ENCODE measurements at regions not wholly inside any gene's neighbourhood (a gene's known extent, or its start where the extent isn't known, plus 50 kb on each side); places are given as distances from the start of the nearest gene placed in this dataset.

DNA sequence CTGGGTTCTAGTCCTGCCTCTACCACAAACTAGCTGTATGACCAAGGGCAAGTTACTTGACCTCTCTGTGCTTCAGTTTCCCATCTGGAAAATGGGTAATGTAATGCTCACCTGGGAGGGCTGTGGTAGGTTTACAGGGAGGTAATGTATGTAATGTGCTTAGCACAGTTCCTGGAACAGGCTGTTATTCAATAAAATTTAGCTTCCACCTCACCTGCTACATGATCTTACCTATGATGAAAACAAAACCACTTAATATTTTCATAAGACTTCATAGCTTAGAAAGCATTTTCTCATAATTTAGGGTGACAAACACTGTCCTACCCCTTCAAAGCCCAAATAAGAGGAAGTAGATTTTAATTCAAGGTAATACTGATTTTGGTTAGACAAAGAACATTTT is 530.6 kb downstream of the FUT8 start:
- H3K4me3 ChIP-seq (ENCODE audit: low read length) = no peak overlapping the region
- DNase-seq (ENCODE audit: low read depth) = no peak
- no peak for TF ChIP-seq CTCF (IDR thresholded peaks at IDR 0.05; ENCODE audit: insufficient read depth, low read depth, low read length, missing control alignments)

DNA sequence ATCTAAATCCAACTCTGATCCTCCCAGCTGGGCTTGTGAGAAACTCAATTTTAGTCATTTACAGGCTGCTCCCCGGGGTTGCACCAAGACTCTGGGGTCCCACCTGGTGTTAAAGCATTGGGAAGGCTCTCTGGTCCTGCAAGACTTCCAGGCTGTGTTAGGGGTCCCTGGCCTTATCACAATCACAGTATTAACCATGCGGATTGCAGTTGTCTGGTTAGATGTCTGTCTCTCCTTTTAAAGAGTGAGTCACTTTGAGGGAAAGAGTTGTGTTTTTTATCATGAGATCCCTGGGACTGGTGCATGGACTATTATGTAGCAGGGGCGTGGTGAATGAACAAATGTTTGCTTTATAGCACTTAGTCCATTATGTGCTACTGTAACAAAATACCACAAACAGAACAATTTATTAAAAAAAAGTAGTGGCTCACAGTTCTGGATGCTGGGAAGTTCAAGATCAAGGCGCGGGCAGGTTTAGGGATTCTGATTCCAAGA is 531.4 kb downstream of the FUT8 start:
- H3K4me3 ChIP-seq (ENCODE audit: low read length) = no peak overlapping the region
- no peak for TF ChIP-seq CTCF (IDR thresholded peaks at IDR 0.05; ENCODE audit: insufficient read depth, low read depth, low read length, missing control alignments)
- DNase-seq (ENCODE audit: low read depth) = no peak

- TF ChIP-seq CTCF (IDR thresholded peaks at IDR 0.05; ENCODE audit: insufficient read depth, low read depth, low read length, missing control alignments) = no peak
- no peak for DNase-seq (ENCODE audit: low read depth)
- H3K4me3 ChIP-seq (ENCODE audit: low read length) = no peak overlapping the region
Observed at GRCh38 chr14:65945327-65945726, 532.8 kb downstream of the FUT8 start.

GRCh38 chr14:65946494-65946893 is 534.0 kb downstream of the FUT8 start:
- no peak overlapping the region for H3K4me3 ChIP-seq (ENCODE audit: low read length)
- no peak for TF ChIP-seq CTCF (IDR thresholded peaks at IDR 0.05; ENCODE audit: insufficient read depth, low read depth, low read length, missing control alignments)
- no peak for DNase-seq (ENCODE audit: low read depth)

DNA sequence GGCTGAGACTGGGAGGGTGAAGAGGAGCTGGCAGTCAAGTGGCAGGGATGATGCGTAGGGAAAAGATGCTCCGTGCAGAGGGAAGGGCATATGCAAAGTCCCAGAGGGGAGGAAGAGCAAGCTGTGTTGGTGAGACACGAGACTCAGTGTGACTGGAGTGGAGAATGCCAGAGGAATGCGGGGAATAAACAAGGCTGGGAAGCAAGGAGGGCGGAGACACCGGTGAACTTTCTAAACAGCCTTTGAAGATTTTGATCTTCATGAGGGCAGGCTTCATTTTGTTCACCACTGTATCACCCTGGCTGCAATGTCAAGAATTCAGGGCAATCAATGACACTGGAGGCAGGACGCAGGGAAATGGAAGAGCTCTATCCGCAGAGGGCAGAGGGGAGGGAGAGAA is 535.8 kb downstream of the FUT8 start:
- H3K4me3 ChIP-seq (ENCODE audit: low read length) = no peak overlapping the region
- TF ChIP-seq CTCF (IDR thresholded peaks at IDR 0.05; ENCODE audit: insufficient read depth, low read depth, low read length, missing control alignments) = no peak
- DNase-seq (ENCODE audit: low read depth) = no peak

DNA sequence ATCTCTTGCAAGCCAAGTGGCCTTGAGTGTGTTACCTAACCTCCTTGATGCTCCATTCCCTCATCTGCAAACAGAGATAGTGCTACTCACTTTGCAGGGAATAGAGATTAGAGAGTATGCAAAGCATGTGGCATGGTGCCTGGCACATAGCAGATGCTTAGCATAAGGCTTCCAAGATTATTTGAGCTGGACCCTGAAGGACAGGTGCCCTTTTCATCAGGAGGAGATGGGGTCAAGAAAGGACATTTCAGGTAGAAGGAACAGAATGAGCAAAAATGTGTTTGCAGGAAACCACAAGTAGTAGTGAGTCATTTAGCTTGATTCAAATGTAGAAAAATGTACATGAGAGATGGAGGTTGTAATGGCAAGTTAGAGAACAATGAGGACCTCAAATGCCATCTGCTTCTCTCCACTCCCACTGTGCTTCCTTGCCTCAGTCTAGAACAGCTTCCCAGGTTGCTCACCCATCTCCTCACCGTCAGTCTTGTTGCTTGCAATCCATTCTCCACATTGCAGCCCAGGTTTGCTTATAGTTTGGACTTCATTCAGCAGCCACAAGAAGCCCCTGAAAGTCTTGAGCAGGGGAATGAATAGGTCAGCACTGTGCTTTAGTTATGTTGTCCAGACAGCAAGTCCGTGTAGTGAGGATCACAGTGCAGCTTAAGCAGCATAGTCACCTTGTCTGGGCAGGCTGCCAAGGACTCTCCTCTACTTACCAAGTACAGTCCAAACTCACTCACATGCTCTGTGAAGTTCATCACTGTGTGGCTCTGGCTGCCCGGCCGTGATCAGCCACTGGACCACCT is 536.3 kb upstream of the CCDC196 start:
- TF ChIP-seq CTCF (IDR thresholded peaks at IDR 0.05; ENCODE audit: insufficient read depth, low read depth, low read length, missing control alignments) = no peak
- H3K4me3 ChIP-seq (ENCODE audit: low read length) = no peak overlapping the region
- peak; percentile 69 for DNase-seq (ENCODE audit: low read depth)

GRCh38 chr14:65954942-65955341 is 531.2 kb upstream of the CCDC196 start:
- no peak overlapping the region for H3K4me3 ChIP-seq (ENCODE audit: low read length)
- TF ChIP-seq CTCF (IDR thresholded peaks at IDR 0.05; ENCODE audit: insufficient read depth, low read depth, low read length, missing control alignments) = no peak
- DNase-seq (ENCODE audit: low read depth) = no peak

All from epithelial cell of esophagus (primary cell).